H9 (cell line): ENCODE measurements at regions not wholly inside any gene's neighbourhood (a gene's known extent, or its start where the extent isn't known, plus 50 kb on each side); places are given as distances from the start of the nearest gene placed in this dataset.

Experiments
- DNase-seq: peaks from one replicate; pipeline ENCODE4 v3.0.0-alpha.2; 2017
- H2AFZ ChIP-seq: one replicate; pipeline ENCODE4 v1.6.1; 2013; ENCODE audit warnings: mild to moderate bottlenecking, low read length, control low read depth, moderate library complexity
- H2AK5ac ChIP-seq: 2 replicates; pipeline ENCODE4 v1.6.1; 2013; ENCODE audit warnings: low read length, control low read depth, mixed read lengths; ENCODE audit not compliant: insufficient read length
- H2BK120ac ChIP-seq: one replicate; pipeline ENCODE4 v1.6.1; 2013; ENCODE audit warnings: low read depth, mild to moderate bottlenecking, low read length, control low read depth, inconsistent platforms; ENCODE audit not compliant: poor library complexity, severe bottlenecking
- H2BK12ac ChIP-seq: 2 replicates; pipeline ENCODE4 v1.6.1; 2013; ENCODE audit warnings: low read length, control low read depth, mixed read lengths, low read depth; ENCODE audit not compliant: insufficient read length
- H2BK15ac ChIP-seq: 2 replicates; pipeline ENCODE4 v1.6.1; 2013; ENCODE audit warnings: low read depth, low read length, control low read depth
- H2BK20ac ChIP-seq: one replicate; pipeline ENCODE4 v1.6.1; 2013; ENCODE audit warnings: low read depth, mild to moderate bottlenecking, low read length, control low read depth, inconsistent platforms; ENCODE audit not compliant: poor library complexity, severe bottlenecking
- H2BK5ac ChIP-seq: 2 replicates; pipeline ENCODE4 v1.6.1; 2013; ENCODE audit warnings: low read length, control low read depth, mixed read lengths; ENCODE audit not compliant: insufficient read length
- H3K14ac ChIP-seq: 2 replicates; pipeline ENCODE4 v1.6.1; 2013; ENCODE audit warnings: low read length, control low read depth; ENCODE audit not compliant: insufficient read depth
- H3K18ac ChIP-seq: 2 replicates; pipeline ENCODE4 v1.6.1; 2013; ENCODE audit warnings: low read depth, mild to moderate bottlenecking, mixed read lengths, low read length, control low read depth; ENCODE audit not compliant: insufficient read length
- H3K23ac ChIP-seq: 2 replicates; pipeline ENCODE4 v1.6.1; 2013; ENCODE audit warnings: low read length, control low read depth, mixed read lengths, low read depth; ENCODE audit not compliant: insufficient read length
- H3K23me2 ChIP-seq: 2 replicates; pipeline ENCODE4 v1.6.1; 2013; ENCODE audit warnings: low read depth, mild to moderate bottlenecking, mixed read lengths, low read length, control low read depth; ENCODE audit not compliant: insufficient read length, poor library complexity, severe bottlenecking
- H3K27ac ChIP-seq: 2 replicates; pipeline ENCODE4 v1.5.1; 2013; ENCODE audit warnings: low read length, control low read depth, mixed read lengths, low read depth; ENCODE audit not compliant: insufficient read length
- H3K27me3 ChIP-seq: 2 replicates; pipeline ENCODE4 v1.6.1; 2013; ENCODE audit warnings: low read length, control low read depth, inconsistent platforms; ENCODE audit not compliant: insufficient read depth
- H3K4ac ChIP-seq: 2 replicates; pipeline ENCODE4 v1.6.1; 2013; ENCODE audit warnings: low read depth, mild to moderate bottlenecking, control low read depth, inconsistent platforms, low read length, moderate library complexity
- H3K4me1 ChIP-seq: 2 replicates; pipeline ENCODE4 v1.6.1; 2013; ENCODE audit warnings: low read length, control low read depth, inconsistent platforms; ENCODE audit not compliant: insufficient read depth
- H3K4me2 ChIP-seq: 2 replicates; pipeline ENCODE4 v1.6.1; 2013; ENCODE audit warnings: low read length, control low read depth, mixed read lengths; ENCODE audit not compliant: insufficient read length, insufficient read depth
- H3K56ac ChIP-seq: 2 replicates; pipeline ENCODE4 v1.6.1; 2013; ENCODE audit warnings: low read depth, mild to moderate bottlenecking, mixed read lengths, low read length, control low read depth; ENCODE audit not compliant: insufficient read length
- H3K79me1 ChIP-seq: 2 replicates; pipeline ENCODE4 v1.6.1; 2013; ENCODE audit warnings: low read depth, mild to moderate bottlenecking, moderate library complexity, low read length, control low read depth, inconsistent platforms; ENCODE audit not compliant: insufficient read depth, poor library complexity, severe bottlenecking
- H3K79me2 ChIP-seq: 2 replicates; pipeline ENCODE4 v1.6.1; 2013; ENCODE audit warnings: low read length, control low read depth, inconsistent platforms; ENCODE audit not compliant: insufficient read depth
- H3K9ac ChIP-seq: 2 replicates; pipeline ENCODE4 v1.6.1; 2013; ENCODE audit warnings: low read length, control low read depth, mixed read lengths; ENCODE audit not compliant: insufficient read length; ENCODE audit errors: extremely low read depth
- H3K9me3 ChIP-seq: one replicate; pipeline ENCODE4 v1.6.1; 2013; ENCODE audit warnings: low read depth, low read length, inconsistent platforms; ENCODE audit not compliant: control insufficient read depth
- H3T11ph ChIP-seq: one replicate; pipeline ENCODE4 v1.6.1; 2013; ENCODE audit warnings: mild to moderate bottlenecking, low read length, control low read depth, inconsistent platforms
- H4K20me1 ChIP-seq: one replicate; pipeline ENCODE4 v1.6.1; 2013; ENCODE audit not compliant: control insufficient read depth, insufficient read length, insufficient read depth
- H4K5ac ChIP-seq: 2 replicates; pipeline ENCODE4 v1.6.1; 2013; ENCODE audit warnings: low read depth, mild to moderate bottlenecking, mixed read lengths, low read length, control low read depth; ENCODE audit not compliant: insufficient read length
- H4K8ac ChIP-seq: replicated peaks from 2 replicates; pipeline ENCODE4 v1.6.1; 2013; ENCODE audit warnings: low read length, control low read depth, mixed read lengths, low read depth; ENCODE audit not compliant: insufficient read length
- H4K91ac ChIP-seq: 2 replicates; pipeline ENCODE4 v1.6.1; 2013; ENCODE audit warnings: low read depth, mild to moderate bottlenecking, moderate library complexity, mixed read lengths, low read length, control low read depth; ENCODE audit not compliant: insufficient read length
- H3K27ac Mint-ChIP-seq, 3 experiments: 2 replicates in 2 of 3; 3 replicates in 1 of 3; pipeline ENCODE4 v1.8.0; 2020 to 2021; ENCODE audit warnings: mixed read lengths in 3 of 3, mild to moderate bottlenecking in 1 of 3, moderate library complexity in 1 of 3
- H3K27me3 Mint-ChIP-seq: 2 replicates; pipeline ENCODE4 v1.8.0; 2021; ENCODE audit warnings: low read depth, mild to moderate bottlenecking, moderate library complexity, mixed read lengths
- H3K36me3 Mint-ChIP-seq, 3 experiments: 2 replicates in 2 of 3; 3 replicates in 1 of 3; pipeline ENCODE4 v1.8.0; 2020 to 2021; ENCODE audit warnings: low read depth in 3 of 3, mixed read lengths in 3 of 3; ENCODE audit not compliant: insufficient read depth in 1 of 3
- H3K4me1 Mint-ChIP-seq, 2 experiments: 2 replicates each; pipeline ENCODE4 v1.8.0; 2020; ENCODE audit warnings: mixed read lengths in 2 of 2
- H3K4me3 Mint-ChIP-seq, 2 experiments: 2 replicates in 1 of 2; 3 replicates in 1 of 2; pipeline ENCODE4 v1.8.0; 2020 to 2021; ENCODE audit warnings: mild to moderate bottlenecking in 2 of 2, mixed read lengths in 2 of 2, moderate library complexity in 1 of 2
- H3K9me3 Mint-ChIP-seq, 2 experiments: 2 replicates in 1 of 2; 3 replicates in 1 of 2; pipeline ENCODE4 v1.8.0; 2020; ENCODE audit warnings: mild to moderate bottlenecking in 2 of 2, mixed read lengths in 2 of 2, moderate library complexity in 1 of 2
- CTCF ChIP-seq: fragments of 200-600 bp; sonication (generic); conservative IDR thresholded peaks from 3 replicates; pipeline ENCODE4 v1.8.0; 2021; ENCODE audit warnings: antibody characterized with exemption, mild to moderate bottlenecking
- WGBS: extraction: QIAGEN DNeasy Blood & Tissue Kit; methylation state at CpG from one replicate; pipeline ENCODE4 v1.1.7; 2013; ENCODE audit warnings: missing lambda C conversion rate, low lambda C conversion rate, mixed read lengths; ENCODE audit not compliant: insufficient read length; ENCODE audit errors: extremely low coverage; 5-methylcytosine and 5-hydroxymethylcytosine counted together

GRCh38 chr2:217684431-217685254 is 318.2 kb downstream of the TNS1 start:
- Histone ChIP-seq H2BK20ac (no peak overlapping the region), H3K4ac (no peak overlapping the region), H4K20me1 (no peaks in the 10 kb centered on the region), H3K9ac (no peak overlapping the region), H4K91ac (no peak overlapping the region), H4K5ac (no peak overlapping the region), H3K27me3 (no peaks in the 10 kb centered on the region), H3K14ac (no peak overlapping the region), H2BK12ac (no peak overlapping the region), H2BK15ac (no peak overlapping the region), H3K79me1 (no peaks in the 10 kb centered on the region), H3K4me2 (no peak overlapping the region), H3K23ac (no peak overlapping the region), H3K23me2 (no peaks in the 10 kb centered on the region), H3K27ac (no peak overlapping the region), H2AFZ (no peak overlapping the region), H3K79me2 (no peaks in the 10 kb centered on the region), H2BK5ac (no peak overlapping the region), H3K9me3 (no peaks in the 10 kb centered on the region), H3K4me1 (no peaks in the 10 kb centered on the region), H2BK120ac (no peak overlapping the region), H2AK5ac (no peak overlapping the region), H3K56ac (no peak overlapping the region), H3T11ph (no peak overlapping the region), H3K18ac (no peak overlapping the region), H4K8ac (no peak overlapping the region)
- H3K27ac Mint-ChIP-seq, result no peak overlapping the region
- peaks cover 10 to 18% of the 10 kb centered on the region in 2 experiments for H3K4me1 Mint-ChIP-seq
- TF ChIP-seq CTCF, result no peak
- H3K27me3 Mint-ChIP-seq, result peaks cover 53% of the 10 kb centered on the region
- DNase-seq, result no peak
- no peaks in the 10 kb centered on the region; a peak in 1 of 5 replicates for H3K9me3 Mint-ChIP-seq
- H3K4me3 Mint-ChIP-seq, result no peak overlapping the region
- WGBS, result no CpG with 5 or more reads among the region's 3 CpGs
- no peaks in the 10 kb centered on the region for H3K36me3 Mint-ChIP-seq
